AG09319 (cell line): ENCODE measurements at regions not wholly inside any gene's neighbourhood (a gene's known extent, or its start where the extent isn't known, plus 50 kb on each side); places are given as distances from the start of the nearest gene placed in this dataset.

Experiments
- DNase-seq: peaks from one replicate; pipeline ENCODE4 v3.0.0-alpha.2; 2010; ENCODE audit warnings: low read depth; ENCODE audit errors: extremely low read depth
- CTCF ChIP-seq: IDR thresholded peaks from 2 replicates; pipeline ENCODE4 v1.5.1; 2011; ENCODE audit warnings: low read depth, mild to moderate bottlenecking, inconsistent platforms, low read length, moderate library complexity

- peak; percentile 48 for TF ChIP-seq CTCF
- peak; percentile 29 for DNase-seq
Observed at GRCh38 chr5:33180900-33181299, 259.9 kb upstream of the TARS1 start.

GRCh38 chr5:33182986-33183385 lies 257.8 kb upstream of the TARS1 start:
- TF ChIP-seq CTCF = no peak
- DNase-seq = no peak

GRCh38 chr5:33184367-33184766 lies 256.4 kb upstream of the TARS1 start:
- TF ChIP-seq CTCF = no peak
- no peak for DNase-seq

GRCh38 chr5:33188089-33188488 lies 252.7 kb upstream of the TARS1 start:
- no peak for DNase-seq
- no peak for TF ChIP-seq CTCF

GRCh38 chr5:33194914-33195313 lies 245.9 kb upstream of the TARS1 start:
- no peak for TF ChIP-seq CTCF
- no peak for DNase-seq

- DNase-seq = peak; percentile 19
- no peak for TF ChIP-seq CTCF
Observed at GRCh38 chr5:33195431-33196165, 245.2 kb upstream of the TARS1 start.

GRCh38 chr5:33198836-33199235 lies 241.9 kb upstream of the TARS1 start:
- DNase-seq = no peak
- TF ChIP-seq CTCF = no peak
